Neutrophil (primary cell): ENCODE measurements at regions not wholly inside any gene's neighbourhood (a gene's known extent, or its start where the extent isn't known, plus 50 kb on each side); places are given as distances from the start of the nearest gene placed in this dataset.
"Not testable (repeated sequence)": the region's sequence is repeated elsewhere in the genome, so short reads cannot be mapped to it uniquely, and the experiment has no call there.

ENCODE experiments used
- H3K27ac ChIP-seq: fragments of 200-600 bp; sonication (generic); 2 replicates; pipeline ENCODE4 v1.5.1; 2016; ENCODE audit warnings: mild to moderate bottlenecking, moderate library complexity
- H3K27me3 ChIP-seq: fragments of 200-600 bp; sonication (generic); 2 replicates; pipeline ENCODE4 v1.6.0; 2016; ENCODE audit warnings: mild to moderate bottlenecking
- H3K36me3 ChIP-seq: fragments of 200-600 bp; sonication (generic); 2 replicates; pipeline ENCODE4 v1.5.1; 2017
- H3K4me1 ChIP-seq, 2 experiments: fragments of 200-600 bp in 1 of 2; sonication (generic) in 1 of 2; 1 replicate in 1 of 2; 2 replicates in 1 of 2; pipeline versions ENCODE4 v1.5.1 to v1.6.1; 2013 to 2016; ENCODE audit warnings: low read depth in 1 of 2, low read length in 1 of 2, mild to moderate bottlenecking in 1 of 2, moderate library complexity in 1 of 2; ENCODE audit not compliant: control insufficient read depth in 1 of 2, insufficient read depth in 1 of 2
- H3K4me3 ChIP-seq, 2 experiments: fragments of 200-600 bp in 1 of 2; sonication (generic) in 1 of 2; 1 replicate in 1 of 2; 2 replicates in 1 of 2; pipeline ENCODE4 v1.5.1; 2013 to 2016; ENCODE audit warnings: low read depth in 1 of 2, low read length in 1 of 2, mild to moderate bottlenecking in 1 of 2, moderate library complexity in 1 of 2
- H3K9me3 ChIP-seq: fragments of 200-600 bp; sonication (generic); 2 replicates; pipeline ENCODE4 v1.5.1; 2016
- TF ChIP-seq, protein P1 (sequence below): fragments of 200-600 bp; sonication (generic); IDR thresholded peaks from 2 replicates; pipeline ENCODE4 v1.5.1; 2016; ENCODE audit warnings: antibody characterized with exemption

DNA sequence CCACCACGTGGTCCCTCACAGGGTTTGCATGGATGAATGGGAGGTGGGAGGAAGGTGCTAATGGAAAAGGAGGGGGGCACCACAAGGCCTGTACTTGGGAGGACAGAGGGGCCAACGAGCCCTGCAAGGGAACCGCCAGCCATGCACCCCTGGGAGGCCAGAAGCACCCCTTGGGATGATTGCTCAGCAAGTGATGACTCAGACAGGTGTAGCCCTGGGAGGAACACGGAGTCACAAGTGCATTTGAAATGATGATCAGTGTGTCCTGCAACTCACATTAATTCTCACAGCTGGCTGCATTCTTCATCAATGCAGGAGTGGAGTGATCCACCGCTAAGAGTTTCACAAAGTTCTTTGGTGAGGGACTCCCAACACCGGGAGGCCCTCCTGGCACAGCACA lies 82.8 kb upstream of the ZNF254 start:
- Histone ChIP-seq H3K36me3 (no peaks in the 10 kb centered on the region), H3K27ac (no peak overlapping the region), H3K27me3 (no peaks in the 10 kb centered on the region), H3K4me1 (no peaks in the 10 kb centered on the region), H3K9me3 (peaks cover 7% of the 10 kb centered on the region), H3K4me3 (no peak overlapping the region)
- TF ChIP-seq, protein P1, sequence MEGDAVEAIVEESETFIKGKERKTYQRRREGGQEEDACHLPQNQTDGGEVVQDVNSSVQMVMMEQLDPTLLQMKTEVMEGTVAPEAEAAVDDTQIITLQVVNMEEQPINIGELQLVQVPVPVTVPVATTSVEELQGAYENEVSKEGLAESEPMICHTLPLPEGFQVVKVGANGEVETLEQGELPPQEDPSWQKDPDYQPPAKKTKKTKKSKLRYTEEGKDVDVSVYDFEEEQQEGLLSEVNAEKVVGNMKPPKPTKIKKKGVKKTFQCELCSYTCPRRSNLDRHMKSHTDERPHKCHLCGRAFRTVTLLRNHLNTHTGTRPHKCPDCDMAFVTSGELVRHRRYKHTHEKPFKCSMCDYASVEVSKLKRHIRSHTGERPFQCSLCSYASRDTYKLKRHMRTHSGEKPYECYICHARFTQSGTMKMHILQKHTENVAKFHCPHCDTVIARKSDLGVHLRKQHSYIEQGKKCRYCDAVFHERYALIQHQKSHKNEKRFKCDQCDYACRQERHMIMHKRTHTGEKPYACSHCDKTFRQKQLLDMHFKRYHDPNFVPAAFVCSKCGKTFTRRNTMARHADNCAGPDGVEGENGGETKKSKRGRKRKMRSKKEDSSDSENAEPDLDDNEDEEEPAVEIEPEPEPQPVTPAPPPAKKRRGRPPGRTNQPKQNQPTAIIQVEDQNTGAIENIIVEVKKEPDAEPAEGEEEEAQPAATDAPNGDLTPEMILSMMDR = no peak

DNA sequence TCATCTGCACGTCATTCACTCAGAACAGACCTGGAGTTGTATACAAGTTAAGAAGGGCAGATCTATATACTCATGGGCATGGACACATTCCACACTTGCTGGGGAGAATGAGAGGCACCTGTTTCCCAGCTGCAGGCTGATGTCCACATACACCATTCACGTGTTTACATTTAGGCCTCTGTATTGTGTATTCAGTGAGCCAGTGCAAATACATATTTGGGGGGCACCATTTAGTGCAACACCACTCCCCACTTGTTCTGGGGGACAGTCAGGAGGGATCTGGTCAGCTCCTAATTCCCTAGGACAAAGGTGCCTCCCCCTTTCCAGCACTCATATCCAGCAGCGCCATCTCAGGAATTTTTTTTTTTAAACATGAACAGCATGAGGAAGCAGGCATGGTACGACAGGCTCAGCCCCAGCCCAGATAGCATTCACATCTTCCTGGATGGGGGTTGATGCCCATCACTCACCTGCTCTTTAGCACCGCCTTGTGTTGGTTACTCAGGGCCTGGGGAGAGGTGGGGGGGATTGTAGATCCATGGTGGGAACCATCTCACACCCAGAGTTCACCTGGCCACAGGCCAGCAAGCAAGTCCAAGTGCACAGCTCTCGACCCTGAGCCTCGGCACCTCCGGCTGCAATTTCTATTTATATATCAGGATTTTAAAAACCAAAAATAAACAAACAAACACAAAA lies 56.9 kb upstream of the ZNF254 start:
- TF ChIP-seq, protein P1 = no peak
- no peak overlapping the region for H3K4me3 ChIP-seq
- H3K27ac ChIP-seq = no peak overlapping the region
- H3K4me1 ChIP-seq = peaks cover 8 to 11% of the 10 kb centered on the region in 2 experiments
- H3K9me3 ChIP-seq = no peaks in the 10 kb centered on the region
- no peaks in the 10 kb centered on the region for H3K36me3 ChIP-seq
- no peaks in the 10 kb centered on the region for H3K27me3 ChIP-seq

DNA sequence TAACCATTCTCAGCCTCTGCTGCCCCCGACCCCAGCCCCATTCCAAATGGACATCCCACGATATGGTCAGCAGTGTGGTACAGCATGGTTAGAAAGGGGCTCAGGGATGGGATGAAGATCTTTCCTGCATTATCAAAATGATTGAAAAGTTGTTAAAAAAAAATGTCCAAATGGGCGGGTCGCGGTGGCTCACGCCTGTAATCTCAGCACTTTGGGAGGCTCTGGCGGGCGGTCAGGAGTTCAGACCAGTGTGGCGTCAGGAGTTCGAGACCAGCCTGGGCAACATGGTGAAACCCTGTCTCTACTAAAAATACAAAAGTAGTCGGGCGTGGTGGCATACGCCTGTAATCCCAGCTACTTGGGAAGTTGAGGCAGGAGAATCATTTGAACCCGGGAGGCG lies 54.3 kb upstream of the ZNF254 start:
- Histone ChIP-seq H3K4me1 (peaks cover 16 to 26% of the 10 kb centered on the region in 2 experiments), H3K36me3 (peaks cover 4% of the 10 kb centered on the region), H3K27me3 (no peaks in the 10 kb centered on the region), H3K9me3 (no peaks in the 10 kb centered on the region), H3K27ac (no peak overlapping the region), H3K4me3 (no peak overlapping the region)
- TF ChIP-seq, protein P1 = no peak

DNA sequence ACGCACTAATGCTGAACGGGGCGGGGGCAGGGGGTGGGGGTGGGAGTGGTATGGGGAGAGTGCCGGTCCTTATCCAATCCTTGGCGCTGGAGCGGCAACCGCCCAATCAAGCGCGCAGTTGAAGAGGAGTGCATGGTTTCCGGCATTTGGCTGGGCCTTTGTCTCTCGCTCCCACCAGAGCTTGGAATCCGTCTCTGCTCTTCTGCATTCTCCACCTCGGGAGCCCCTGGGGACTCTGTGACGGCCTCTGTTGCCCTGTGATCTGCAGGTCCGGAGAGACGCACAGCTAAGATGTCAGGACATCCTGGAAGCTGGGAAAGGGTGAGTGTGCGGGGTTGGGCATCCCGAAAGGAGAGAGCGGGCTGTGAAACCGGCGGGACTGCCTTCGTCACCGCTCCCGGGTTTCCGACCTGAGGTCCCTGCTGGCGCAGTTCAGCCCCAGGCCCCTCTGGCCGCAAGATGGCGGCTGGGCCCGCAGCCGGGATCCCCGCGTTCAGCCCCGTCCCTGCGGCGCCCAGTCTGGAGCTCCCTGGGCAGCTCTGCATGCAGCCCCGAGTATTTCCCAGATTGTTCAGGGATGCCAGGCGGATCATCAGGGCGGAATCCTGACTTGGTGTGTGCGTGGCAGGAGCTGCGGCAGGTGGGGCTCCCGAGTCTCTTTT lies 53.6 kb upstream of the ZNF254 start:
- H3K27me3 ChIP-seq = no peaks in the 10 kb centered on the region
- peaks cover 19 to 28% of the 10 kb centered on the region in 2 experiments for H3K4me1 ChIP-seq
- H3K4me3 ChIP-seq = peak overlapping the region; percentile 62 to 74
- TF ChIP-seq, protein P1 = no peak
- peak overlapping the region; percentile 81 for H3K27ac ChIP-seq
- H3K36me3 ChIP-seq = peaks cover 4% of the 10 kb centered on the region
- no peaks in the 10 kb centered on the region for H3K9me3 ChIP-seq

DNA sequence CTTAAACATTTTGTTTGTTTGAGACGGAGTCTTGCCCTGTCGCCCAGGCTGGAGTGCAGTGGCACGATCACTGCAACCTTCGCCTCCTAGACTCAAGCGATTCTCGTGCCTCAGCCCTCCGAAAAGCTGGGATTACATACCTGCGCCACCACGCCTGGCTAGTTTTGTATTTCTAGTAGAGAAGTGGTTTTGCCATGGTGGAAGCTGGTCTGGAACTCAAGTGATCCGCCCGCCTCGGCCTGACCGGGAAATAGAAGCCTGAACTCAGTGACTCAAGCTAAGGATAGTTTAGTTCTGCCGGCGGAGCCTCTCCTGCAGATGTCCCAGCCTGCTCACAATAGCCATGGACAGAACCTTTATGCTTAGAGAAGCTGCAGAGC lies 53.0 kb upstream of the ZNF254 start:
- Histone ChIP-seq H3K4me3 (peak overlapping the region; percentile 62 to 74), H3K27ac (peak overlapping the region; percentile 81), H3K27me3 (no peaks in the 10 kb centered on the region), H3K4me1 (peaks cover 22 to 28% of the 10 kb centered on the region in 2 experiments), H3K36me3 (peaks cover 4% of the 10 kb centered on the region), H3K9me3 (no peaks in the 10 kb centered on the region)
- TF ChIP-seq, protein P1 = no peak

DNA sequence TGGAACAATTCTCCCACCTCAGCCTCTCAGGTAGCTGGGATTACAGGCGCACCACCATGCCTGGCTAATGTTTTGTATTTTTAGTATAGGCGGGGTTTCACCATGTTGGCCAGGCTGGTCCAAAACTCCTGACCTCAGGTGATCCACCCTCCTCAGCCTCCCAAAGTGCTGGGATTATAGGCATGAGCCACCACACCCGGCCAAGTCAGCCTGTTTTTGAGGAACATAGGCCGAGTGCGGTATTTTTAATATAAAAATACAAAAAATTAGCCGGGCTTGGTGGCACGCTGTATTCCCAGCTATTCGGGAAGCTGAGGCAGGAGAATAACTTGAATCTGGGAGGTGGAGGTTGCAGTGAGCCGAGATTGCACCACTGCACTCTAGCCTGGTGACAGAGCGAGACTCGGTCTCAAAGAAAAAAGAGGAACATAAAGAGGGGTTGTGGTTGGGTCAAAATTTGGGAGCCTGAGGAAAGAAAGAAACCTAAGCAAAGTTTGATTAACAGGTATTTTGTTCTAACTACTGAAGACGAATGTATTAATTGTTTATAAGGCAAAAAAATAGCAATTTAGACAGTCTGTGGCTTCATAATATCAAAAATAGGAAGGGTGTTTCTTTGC lies 51.6 kb upstream of the ZNF254 start:
- not testable (repeated sequence) for H3K27me3 ChIP-seq, H3K36me3 ChIP-seq, H3K9me3 ChIP-seq
- peak overlapping the region; percentile 47 for H3K27ac ChIP-seq
- H3K4me3 ChIP-seq = peak overlapping the region; percentile 62 to 74
- H3K4me1 ChIP-seq = peaks cover 22 to 28% of the 10 kb centered on the region in 2 experiments
